ENCODE measurements at regions not wholly inside any gene's neighbourhood (a gene's known extent, or its start where the extent isn't known, plus 50 kb on each side); places are given as distances from the start of the nearest gene placed in this dataset.

DNA sequence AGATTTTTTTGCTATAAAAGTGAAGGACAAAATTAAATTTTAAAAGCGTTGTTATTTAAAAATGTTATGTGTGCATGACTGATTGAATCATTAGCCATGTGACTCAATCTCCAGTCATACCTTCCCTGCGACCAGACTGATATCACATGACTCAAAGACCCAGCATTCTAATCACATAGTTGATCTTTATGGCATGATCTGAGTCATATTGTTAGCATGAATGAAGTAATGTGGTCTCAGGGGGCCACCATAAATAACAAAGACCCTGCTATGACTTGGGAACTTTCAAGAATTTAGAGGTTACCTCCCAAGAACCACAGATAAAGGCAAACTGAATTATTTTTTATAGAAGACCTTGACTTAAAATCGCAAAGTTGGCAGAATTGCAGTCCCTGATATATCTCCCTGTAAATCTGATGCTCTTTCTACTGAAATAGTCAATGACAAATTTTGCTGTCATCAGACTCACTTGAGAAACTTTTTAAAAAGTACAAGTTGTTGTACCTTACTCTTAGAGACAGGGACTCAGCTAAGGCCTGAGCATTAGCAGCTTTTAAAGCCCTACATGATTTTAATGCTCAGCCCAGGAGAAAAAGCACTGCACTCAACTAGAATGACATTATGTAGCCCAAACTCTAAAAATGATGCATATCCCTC lies 717.3 kb downstream of the XPNPEP1 start:
- no peak for DNase-seq (ENCODE audit: low read depth)

DNA sequence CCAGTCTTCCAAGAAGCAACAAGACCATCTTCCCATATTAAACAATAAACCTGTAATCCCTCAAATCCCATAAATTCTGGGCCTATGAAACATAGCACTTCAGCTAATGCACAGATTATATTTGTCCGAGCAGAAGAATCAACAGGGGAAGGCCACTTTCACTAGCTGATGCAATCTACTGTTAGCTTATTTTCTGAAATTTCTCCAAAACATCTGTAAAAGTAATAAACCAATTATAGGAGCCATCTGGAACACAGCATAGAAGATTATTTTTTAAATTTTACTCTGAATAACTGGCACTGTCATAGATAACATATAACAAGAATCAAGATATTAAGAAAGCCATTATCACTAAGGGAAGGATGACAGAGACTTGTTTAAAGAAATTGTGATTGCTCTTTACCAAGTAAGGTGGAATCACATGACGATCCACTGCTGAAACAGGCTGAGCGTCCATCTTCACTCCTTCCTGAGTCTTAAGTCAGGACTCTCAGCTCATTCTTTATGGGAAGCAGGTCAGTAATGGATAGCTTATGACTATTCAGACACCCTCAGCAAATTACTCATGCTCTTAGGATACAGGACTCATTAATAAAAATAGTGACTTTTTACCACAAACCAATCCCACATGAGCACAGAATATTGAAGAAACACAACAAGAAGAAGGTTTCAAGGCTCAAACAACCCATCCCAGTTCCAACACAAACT lies 719.5 kb downstream of the XPNPEP1 start:
- peak; percentile 17 for DNase-seq (ENCODE audit: low read depth)

DNA sequence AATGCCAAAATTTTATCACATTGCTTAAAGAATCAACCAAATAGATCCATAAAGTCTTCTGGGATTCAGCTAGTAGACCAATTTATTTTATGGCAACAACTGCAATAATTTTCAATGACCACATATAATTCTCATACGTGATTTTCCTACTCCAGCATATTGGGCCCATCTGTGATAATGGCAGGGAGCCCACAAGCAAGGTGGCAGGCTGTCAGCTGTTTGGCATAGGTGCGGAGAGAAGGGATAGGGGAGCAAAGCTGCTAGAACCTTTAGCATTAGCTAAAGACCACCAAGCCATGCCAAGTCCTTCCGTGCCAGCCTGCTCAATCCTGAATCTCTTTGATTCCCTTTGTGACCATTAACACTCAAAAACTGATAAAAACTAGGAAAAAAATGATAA lies 721.2 kb downstream of the XPNPEP1 start:
- no peak for DNase-seq (ENCODE audit: low read depth)

DNA sequence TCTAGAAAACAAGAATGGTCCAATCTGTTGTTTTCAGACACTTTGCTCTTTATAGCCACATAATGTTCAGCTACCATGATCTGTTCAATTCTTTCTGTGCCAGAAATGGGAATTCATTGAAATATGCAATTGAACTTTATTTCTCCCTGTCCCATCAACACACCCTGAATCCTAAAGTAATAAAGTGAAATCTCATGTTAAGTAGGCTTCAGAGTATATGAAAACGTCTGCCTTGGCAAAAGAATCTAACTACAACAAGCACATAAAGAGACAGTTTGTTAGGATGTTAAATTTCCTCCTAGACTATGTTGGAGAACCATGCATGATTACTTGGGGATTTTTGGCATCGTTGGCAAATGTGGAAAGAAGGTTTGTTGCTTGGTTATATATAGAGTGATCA lies 722.7 kb downstream of the XPNPEP1 start:
- no peak for DNase-seq (ENCODE audit: low read depth)

DNA sequence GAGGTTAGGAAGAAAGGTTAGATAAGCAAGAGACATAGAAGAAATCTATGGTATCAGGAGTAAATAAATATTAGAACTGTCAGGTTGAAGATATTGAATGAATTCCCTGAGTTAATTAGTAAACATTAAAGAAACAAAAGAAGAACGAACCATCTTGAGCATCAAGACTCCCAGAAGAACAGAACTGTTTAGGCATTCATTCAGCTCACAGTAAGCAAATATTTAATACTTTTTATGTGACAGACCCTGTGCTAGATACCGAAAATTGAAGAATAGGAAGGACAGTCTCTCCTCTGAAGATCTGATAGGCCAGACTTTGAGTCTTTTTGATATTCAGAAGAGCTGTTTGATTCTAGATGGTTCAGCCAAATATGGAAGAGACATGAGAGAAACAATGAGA lies 731.5 kb downstream of the XPNPEP1 start:
- DNase-seq (ENCODE audit: low read depth) = no peak

DNA sequence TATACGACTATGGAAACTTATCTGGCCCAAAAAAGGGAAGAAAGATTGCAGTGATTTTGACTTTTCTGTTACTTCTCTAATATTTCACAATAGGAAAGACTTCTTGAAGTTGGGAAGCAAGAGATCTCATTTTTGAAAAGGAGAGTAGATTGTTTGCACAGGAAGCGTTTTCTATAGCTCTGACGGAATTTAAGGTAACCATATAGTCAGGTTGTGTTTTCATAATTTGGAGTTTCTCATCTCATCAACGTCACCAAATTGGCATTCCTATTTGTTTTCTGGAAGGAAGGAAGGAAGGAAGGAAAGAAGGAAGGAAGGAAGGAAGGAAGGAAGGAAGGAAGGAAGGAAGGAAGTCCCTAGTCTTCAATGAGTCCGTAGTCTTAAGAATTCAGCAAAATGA lies 732.0 kb downstream of the XPNPEP1 start:
- no peak for DNase-seq (ENCODE audit: low read depth)

DNA sequence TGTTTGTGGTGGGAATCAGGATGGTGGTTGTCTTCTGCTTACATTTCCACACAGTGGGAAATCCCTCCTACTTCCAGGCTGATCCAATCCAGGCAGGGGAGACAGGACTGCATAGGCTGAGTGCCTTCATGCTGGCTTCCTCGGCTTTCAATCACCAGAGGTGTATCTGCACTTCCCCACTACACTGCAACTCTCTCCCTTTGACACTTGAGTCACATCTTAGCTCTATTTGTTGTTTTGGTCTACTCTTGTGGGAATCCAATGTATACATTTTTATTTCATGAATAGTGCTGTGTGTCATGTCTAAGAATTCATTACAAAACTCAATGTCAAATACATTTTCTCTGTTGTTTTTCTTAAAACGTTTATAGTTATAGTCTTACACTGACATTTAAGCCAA lies 735.6 kb downstream of the XPNPEP1 start:
- no peak for DNase-seq (ENCODE audit: low read depth)

DNA sequence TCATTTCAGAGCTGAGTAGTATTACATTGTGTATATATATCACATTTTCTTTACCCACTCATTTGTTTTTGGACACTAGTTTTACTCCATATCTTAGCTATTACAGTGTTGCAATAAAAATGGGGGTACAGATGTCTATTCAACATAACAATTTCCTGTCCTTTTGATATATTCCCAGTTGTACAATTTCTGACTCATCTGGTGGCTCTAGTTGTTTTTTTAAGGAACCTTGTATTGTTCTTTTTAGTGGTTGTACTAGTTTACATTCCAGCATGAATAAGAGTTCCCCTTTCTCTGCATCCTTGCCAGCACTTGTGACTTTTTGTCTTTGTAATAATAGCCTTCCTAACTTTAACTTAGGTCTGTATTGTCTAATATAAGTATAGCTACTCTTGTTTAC lies 739.9 kb downstream of the XPNPEP1 start:
- DNase-seq (ENCODE audit: low read depth) = no peak

DNA sequence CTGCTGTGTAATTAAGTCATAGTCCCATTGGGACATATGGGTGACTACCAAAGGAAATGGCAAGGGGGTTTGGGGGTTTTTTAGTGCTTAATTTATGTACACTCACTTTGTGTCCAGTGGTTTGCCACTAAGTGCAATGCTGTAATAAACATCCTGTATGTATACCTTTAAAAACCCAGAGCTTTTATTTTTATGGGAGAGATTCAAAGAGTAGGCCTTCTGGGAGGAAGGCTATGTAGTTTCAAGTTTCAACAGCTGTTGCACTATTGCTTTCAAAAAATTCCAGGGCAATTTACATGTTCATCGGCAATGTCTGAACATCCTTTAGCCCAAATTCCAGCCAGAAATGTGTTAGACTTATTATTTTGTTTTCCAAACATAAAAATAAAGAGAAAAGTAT lies 744.7 kb downstream of the XPNPEP1 start:
- DNase-seq (ENCODE audit: low read depth) = peak; percentile 13

DNA sequence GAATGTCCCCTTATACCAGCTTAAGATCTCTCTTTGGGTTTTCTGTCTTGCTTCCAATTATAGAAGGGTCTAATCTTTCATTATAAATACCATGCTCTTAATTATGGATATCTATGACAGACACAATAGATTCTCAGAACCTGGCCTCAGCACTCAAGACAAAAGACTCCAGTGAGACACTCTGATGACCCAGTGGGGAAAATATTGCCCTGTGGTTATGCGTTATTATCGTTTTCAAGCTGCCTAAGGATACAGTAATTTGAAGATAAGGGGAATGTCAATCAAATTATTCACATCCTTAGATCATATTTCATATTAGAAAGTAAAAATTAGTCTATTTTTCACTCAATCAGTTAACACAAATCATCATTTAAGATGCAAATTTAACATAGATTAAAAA lies 748.8 kb downstream of the XPNPEP1 start:
- no peak for DNase-seq (ENCODE audit: low read depth)

DNA sequence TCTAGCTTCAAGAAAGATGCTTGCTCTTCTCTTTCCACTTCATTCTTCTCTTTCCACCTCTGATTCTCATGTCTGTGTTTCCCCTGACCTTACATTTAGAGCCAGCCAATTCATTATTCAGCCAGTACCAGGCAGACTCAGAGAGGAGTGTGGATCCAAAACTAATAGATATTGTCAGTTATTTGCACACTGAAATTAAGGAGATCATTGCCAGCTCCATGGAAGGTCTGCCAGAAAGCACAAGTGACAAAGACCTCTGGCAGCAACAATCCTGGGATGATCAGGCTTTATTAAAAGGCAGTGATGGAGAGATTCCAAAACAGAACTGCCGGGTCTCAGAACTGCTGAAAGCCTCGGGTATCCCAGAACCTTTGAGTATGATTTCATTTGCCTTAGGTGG lies 749.4 kb downstream of the XPNPEP1 start:
- DNase-seq (ENCODE audit: low read depth) = no peak

DNA sequence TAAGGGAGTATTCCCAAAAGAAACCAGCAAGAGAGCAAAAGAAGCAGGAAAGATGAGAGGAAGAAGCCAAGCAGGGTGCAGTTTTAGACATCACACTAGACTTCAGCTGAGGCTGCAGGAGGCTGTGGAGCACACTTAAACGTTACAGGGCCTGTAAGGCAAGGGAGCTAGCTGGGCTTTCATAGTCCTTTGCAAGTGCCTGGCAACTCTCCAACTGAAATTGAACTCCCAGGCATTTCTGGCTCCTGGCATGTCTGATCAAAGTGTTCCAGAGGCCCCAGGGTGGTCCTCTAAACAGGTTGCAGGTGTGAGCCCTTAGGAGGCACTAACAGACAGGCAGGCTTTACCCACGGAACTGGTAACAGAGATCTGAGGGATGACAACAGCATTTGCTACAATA lies 750.2 kb downstream of the XPNPEP1 start:
- no peak for DNase-seq (ENCODE audit: low read depth)

DNA sequence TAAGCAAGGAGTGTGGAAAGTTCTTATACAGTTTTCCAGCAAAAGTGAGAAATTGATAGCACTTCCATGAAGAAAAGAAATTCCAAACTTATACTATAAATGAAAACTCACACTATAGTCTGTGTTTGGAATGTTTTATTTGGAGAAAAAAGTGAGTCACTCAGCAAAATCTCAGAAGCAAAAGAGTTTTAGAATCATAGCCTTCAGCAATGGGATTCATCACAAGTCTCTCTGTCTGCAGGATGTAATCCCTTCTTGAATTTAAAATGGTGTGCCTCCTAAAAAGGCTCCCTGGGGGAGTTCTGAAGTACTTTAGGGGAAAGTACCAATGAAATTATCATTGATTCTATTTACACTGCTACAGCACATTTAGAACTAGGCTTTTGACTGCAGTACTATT lies 756.4 kb downstream of the XPNPEP1 start:
- no peak for DNase-seq (ENCODE audit: low read depth)

DNA sequence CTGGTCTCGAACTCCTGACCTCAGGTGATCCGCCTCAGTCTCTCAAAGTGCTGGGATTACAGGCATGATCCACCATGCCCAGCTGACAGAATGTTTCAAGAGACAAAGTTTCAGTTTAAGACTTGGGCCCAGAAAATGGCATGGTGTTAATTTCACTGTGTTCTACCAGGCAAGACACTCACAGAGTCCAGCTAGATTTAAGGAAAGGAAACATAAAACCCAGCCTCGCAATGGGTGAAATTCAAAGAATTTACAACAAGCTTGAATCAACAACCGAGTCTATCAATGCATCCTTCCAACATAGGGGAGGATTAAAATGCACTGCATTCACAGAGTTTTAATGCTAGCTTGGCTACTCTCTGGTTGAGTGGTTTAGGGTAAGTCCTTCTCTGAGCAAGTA lies 764.0 kb downstream of the XPNPEP1 start:
- no peak for DNase-seq (ENCODE audit: low read depth)

DNA sequence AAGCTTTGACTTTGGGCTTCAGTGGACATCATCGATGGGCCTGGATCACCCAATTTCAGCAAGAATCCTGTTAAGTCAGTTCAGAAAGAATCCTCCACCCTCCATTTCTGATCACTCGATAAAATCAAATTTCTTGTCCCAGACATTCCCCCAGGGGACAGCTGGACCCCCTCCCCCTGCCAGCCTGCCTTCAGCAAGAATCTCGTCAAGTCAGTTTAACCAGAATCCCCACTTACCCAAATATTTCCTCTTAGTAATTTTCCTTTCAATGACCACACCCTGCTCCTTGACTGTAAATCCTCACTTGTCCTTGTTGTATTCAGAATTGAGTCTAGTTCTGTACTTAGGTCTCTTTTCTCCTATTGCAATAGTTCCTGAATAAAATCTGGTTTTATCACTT lies 766.9 kb downstream of the XPNPEP1 start:
- no peak for DNase-seq (ENCODE audit: low read depth)

DNA sequence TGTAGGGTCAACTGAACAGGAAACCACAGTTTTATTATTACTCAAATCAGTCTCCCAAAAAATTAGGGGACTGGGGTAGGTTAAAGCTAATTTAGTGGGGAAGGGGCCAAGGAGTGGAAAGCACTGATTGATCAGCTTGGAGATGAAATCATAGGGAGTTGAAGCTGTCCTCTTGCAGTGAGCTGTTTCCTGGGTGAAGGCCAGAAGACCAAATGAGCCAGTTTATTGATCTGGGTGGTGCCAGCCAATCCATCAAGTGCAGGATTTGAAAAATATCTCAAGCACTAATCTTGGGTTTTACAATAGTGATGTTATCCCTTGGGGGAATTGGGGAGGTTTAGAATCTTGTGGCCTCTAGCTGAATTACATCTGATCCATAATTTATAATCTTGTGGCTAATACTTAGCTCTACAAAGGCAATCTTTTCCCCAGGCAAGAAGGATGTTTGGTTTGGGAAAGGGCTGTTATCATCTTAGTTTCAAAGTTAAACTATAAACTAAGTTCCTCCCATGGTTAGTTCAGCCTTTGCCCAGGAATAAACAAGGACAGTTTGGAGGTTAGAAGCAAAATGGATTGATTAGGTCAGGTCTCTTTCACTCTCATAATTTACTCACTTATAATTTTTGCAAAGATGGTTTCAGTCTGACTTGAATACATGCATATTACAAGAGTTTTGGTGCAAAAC lies 773.5 kb downstream of the XPNPEP1 start:
- DNase-seq (ENCODE audit: low read depth) = no peak

DNA sequence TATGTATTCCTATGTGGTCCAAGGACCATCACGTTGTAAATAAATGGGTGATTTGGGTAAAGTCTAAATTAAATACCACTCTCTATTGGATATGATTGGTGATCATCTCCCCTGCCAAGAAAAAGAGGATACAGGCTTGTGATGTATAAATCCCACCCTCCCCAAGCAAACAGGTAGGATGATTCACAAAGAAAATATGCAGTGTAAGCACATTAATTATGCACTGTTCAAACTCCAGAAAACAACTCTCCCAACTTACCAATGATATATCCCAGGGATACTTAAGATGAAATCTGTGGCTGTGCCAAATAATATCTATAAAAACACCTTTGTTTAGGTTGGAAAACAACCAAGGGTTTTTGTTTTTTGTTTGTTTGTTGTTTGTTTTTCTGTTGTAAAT lies 795.9 kb downstream of the XPNPEP1 start:
- DNase-seq (ENCODE audit: low read depth) = no peak

DNA sequence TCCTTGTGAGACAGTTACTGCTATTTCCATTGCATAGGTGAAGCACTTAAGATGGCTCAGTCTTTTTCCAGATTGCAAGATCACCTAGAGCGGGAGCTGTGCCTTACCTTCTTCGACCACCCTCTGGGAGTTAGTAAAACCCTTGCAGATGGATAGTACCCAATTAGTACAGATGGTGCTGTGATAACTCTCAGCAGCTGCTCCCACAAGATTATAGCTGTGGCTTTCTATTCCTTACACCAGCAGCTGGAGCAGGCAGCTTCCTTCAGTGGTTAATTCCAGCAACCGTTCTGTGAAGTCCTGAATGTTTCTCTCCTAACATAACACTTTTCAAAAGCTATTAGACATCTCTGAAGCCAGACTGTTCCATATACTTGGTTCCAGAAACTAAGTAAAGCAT lies 796.8 kb downstream of the XPNPEP1 start:
- no peak for DNase-seq (ENCODE audit: low read depth)

DNA sequence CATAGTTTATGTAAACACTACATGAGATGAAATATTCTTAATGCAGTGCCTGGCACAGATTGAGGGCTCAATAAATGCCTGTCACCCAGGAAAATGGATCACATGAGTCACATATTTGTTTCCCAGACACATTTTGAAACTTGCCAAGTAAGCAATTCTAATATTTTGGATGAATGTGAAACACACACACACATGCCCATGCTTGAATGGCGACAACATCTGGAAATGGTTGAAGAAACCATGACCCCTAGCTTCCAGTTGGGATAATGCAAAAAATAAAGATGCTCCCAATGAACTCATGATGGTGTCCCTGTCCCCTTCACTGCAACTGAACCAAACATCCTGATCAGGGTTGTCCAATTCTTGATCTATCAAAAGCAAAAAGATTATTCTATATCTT lies 797.3 kb downstream of the XPNPEP1 start:
- DNase-seq (ENCODE audit: low read depth) = no peak

DNA sequence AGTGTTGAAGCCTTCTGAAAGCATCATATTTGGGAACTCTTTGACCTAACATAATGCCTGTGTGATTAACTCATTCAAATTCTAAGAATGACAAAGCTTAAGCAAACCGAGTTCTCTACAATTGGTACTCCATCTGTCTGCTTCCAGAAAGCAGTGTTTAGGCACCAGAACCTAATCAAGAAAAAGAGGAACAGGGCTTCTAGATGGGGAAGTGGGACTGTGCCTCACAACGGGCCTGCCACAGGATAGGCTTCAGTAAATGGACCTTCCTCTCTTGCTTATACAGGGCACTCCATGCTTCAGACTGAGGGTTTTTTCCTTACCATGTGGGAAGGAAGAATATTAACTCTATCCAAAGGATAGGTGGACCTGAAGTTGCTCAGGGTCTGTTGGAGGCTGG lies 808.1 kb downstream of the XPNPEP1 start:
- DNase-seq (ENCODE audit: low read depth) = no peak

DNA sequence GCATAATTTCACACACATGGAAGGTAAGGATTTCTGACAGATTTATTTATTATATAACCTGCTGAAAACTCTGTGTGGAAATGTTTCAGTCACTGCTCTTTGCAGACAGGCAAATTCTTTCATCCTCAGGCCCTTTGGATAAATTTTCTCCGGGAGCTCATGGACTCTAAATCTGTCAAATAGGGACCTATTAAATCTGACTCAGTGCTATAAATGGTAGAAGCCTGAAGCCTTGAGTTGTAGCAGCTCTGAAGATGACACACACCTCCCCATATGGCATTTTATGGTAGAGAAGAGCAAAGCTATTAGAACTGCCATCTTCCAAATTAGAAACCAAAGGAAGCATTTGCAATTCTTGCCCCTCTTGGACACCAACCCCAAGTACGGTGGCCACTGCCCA lies 808.7 kb downstream of the XPNPEP1 start:
- no peak for DNase-seq (ENCODE audit: low read depth)

DNA sequence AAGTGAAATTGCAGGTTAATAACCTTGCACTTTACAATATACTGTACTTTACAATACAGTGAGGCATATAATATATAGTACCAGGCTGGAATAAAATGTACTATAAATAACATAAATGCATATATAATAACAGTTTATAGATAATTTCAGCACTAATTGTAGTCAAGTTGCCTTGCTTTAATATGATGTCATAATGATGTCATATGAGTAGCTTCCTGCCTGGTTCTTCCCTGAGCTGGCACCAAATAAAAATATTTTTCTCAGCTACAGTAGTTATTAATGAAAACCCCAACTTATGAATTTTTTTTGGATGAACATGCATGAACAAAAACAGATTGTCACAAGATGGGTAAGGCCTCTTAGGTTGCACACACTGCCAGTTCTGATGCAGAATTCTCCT lies 816.7 kb downstream of the XPNPEP1 start:
- no peak for DNase-seq (ENCODE audit: low read depth)

DNA sequence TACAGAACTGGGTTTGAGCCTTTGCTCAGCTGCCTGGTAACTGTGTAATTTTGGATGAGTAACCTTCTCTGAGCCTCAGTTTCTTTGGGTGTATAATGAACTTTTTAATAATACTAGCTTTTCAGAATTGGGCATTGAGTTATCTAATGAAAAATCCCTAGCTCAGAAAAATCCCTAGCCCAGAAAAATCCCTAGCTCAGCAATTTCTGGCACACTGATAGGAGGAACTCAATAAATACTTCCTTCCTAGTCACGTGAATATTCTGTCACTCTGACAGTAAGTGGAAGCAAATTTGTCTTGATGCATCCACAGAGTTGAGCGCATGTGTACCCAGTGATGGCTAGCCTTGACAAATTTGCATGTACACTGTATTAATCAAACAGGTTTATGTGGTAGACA lies 817.6 kb downstream of the XPNPEP1 start:
- DNase-seq (ENCODE audit: low read depth) = no peak
